ENCODE measurements at regions not wholly inside any gene's neighbourhood (a gene's known extent, or its start where the extent isn't known, plus 50 kb on each side); places are given as distances from the start of the nearest gene placed in this dataset.

GRCh38 chr11:35063488-35063931 lies 75.5 kb upstream of the CD44 start (continued):
- no peak for TF ChIP-seq DEAF1 (CRISPR knock-in tag; IDR thresholded peaks at IDR 0.05)
- TF ChIP-seq SIX5 (IDR thresholded peaks at IDR 0.05; ENCODE audit: borderline replicate concordance in 1 of 2, insufficient read depth in 1 of 2, low read depth in 1 of 2, low read length in 2 of 2): no peak
- TF ChIP-seq HOXB6 (CRISPR knock-in tag; IDR thresholded peaks at IDR 0.05; ENCODE audit: borderline replicate concordance): no peak
- TF ChIP-seq ZNF384 (IDR thresholded peaks at IDR 0.05; ENCODE audit: low read depth, low read length): no peak
- TF ChIP-seq, protein P1, sequence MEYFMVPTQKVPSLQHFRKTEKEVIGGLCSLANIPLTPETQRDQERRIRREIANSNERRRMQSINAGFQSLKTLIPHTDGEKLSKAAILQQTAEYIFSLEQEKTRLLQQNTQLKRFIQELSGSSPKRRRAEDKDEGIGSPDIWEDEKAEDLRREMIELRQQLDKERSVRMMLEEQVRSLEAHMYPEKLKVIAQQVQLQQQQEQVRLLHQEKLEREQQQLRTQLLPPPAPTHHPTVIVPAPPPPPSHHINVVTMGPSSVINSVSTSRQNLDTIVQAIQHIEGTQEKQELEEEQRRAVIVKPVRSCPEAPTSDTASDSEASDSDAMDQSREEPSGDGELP (CRISPR knock-in tag; IDR thresholded peaks at IDR 0.05; ENCODE audit: borderline replicate concordance): no peak
- TF ChIP-seq SMAD4 (CRISPR knock-in tag; conservative IDR thresholded peaks at IDR 0.05): no peak; the same call in 1 of the 2 replicates
- TF ChIP-seq, protein P2, sequence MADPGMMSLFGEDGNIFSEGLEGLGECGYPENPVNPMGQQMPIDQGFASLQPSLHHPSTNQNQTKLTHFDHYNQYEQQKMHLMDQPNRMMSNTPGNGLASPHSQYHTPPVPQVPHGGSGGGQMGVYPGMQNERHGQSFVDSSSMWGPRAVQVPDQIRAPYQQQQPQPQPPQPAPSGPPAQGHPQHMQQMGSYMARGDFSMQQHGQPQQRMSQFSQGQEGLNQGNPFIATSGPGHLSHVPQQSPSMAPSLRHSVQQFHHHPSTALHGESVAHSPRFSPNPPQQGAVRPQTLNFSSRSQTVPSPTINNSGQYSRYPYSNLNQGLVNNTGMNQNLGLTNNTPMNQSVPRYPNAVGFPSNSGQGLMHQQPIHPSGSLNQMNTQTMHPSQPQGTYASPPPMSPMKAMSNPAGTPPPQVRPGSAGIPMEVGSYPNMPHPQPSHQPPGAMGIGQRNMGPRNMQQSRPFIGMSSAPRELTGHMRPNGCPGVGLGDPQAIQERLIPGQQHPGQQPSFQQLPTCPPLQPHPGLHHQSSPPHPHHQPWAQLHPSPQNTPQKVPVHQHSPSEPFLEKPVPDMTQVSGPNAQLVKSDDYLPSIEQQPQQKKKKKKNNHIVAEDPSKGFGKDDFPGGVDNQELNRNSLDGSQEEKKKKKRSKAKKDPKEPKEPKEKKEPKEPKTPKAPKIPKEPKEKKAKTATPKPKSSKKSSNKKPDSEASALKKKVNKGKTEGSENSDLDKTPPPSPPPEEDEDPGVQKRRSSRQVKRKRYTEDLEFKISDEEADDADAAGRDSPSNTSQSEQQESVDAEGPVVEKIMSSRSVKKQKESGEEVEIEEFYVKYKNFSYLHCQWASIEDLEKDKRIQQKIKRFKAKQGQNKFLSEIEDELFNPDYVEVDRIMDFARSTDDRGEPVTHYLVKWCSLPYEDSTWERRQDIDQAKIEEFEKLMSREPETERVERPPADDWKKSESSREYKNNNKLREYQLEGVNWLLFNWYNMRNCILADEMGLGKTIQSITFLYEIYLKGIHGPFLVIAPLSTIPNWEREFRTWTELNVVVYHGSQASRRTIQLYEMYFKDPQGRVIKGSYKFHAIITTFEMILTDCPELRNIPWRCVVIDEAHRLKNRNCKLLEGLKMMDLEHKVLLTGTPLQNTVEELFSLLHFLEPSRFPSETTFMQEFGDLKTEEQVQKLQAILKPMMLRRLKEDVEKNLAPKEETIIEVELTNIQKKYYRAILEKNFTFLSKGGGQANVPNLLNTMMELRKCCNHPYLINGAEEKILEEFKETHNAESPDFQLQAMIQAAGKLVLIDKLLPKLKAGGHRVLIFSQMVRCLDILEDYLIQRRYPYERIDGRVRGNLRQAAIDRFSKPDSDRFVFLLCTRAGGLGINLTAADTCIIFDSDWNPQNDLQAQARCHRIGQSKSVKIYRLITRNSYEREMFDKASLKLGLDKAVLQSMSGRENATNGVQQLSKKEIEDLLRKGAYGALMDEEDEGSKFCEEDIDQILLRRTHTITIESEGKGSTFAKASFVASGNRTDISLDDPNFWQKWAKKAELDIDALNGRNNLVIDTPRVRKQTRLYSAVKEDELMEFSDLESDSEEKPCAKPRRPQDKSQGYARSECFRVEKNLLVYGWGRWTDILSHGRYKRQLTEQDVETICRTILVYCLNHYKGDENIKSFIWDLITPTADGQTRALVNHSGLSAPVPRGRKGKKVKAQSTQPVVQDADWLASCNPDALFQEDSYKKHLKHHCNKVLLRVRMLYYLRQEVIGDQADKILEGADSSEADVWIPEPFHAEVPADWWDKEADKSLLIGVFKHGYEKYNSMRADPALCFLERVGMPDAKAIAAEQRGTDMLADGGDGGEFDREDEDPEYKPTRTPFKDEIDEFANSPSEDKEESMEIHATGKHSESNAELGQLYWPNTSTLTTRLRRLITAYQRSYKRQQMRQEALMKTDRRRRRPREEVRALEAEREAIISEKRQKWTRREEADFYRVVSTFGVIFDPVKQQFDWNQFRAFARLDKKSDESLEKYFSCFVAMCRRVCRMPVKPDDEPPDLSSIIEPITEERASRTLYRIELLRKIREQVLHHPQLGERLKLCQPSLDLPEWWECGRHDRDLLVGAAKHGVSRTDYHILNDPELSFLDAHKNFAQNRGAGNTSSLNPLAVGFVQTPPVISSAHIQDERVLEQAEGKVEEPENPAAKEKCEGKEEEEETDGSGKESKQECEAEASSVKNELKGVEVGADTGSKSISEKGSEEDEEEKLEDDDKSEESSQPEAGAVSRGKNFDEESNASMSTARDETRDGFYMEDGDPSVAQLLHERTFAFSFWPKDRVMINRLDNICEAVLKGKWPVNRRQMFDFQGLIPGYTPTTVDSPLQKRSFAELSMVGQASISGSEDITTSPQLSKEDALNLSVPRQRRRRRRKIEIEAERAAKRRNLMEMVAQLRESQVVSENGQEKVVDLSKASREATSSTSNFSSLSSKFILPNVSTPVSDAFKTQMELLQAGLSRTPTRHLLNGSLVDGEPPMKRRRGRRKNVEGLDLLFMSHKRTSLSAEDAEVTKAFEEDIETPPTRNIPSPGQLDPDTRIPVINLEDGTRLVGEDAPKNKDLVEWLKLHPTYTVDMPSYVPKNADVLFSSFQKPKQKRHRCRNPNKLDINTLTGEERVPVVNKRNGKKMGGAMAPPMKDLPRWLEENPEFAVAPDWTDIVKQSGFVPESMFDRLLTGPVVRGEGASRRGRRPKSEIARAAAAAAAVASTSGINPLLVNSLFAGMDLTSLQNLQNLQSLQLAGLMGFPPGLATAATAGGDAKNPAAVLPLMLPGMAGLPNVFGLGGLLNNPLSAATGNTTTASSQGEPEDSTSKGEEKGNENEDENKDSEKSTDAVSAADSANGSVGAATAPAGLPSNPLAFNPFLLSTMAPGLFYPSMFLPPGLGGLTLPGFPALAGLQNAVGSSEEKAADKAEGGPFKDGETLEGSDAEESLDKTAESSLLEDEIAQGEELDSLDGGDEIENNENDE (IDR thresholded peaks at IDR 0.05; ENCODE audit: low read depth, low read length): no peak
- TF ChIP-seq, protein P3, sequence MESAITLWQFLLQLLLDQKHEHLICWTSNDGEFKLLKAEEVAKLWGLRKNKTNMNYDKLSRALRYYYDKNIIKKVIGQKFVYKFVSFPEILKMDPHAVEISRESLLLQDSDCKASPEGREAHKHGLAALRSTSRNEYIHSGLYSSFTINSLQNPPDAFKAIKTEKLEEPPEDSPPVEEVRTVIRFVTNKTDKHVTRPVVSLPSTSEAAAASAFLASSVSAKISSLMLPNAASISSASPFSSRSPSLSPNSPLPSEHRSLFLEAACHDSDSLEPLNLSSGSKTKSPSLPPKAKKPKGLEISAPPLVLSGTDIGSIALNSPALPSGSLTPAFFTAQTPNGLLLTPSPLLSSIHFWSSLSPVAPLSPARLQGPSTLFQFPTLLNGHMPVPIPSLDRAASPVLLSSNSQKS (CRISPR knock-in tag; IDR thresholded peaks at IDR 0.05): no peak
- no peak for TF ChIP-seq POLR2A (conservative IDR thresholded peaks at IDR 0.05)
- TF ChIP-seq, protein P4, sequence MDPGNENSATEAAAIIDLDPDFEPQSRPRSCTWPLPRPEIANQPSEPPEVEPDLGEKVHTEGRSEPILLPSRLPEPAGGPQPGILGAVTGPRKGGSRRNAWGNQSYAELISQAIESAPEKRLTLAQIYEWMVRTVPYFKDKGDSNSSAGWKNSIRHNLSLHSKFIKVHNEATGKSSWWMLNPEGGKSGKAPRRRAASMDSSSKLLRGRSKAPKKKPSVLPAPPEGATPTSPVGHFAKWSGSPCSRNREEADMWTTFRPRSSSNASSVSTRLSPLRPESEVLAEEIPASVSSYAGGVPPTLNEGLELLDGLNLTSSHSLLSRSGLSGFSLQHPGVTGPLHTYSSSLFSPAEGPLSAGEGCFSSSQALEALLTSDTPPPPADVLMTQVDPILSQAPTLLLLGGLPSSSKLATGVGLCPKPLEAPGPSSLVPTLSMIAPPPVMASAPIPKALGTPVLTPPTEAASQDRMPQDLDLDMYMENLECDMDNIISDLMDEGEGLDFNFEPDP (CRISPR knock-in tag; IDR thresholded peaks at IDR 0.05): no peak
- TF ChIP-seq TFAM (CRISPR knock-in tag; conservative IDR thresholded peaks at IDR 0.05): no peak
- no peak for TF ChIP-seq MECOM (CRISPR knock-in tag; IDR thresholded peaks at IDR 0.05)
